Stromal cell of bone marrow (primary cell): ENCODE measurements at regions not wholly inside any gene's neighbourhood (a gene's known extent, or its start where the extent isn't known, plus 50 kb on each side); places are given as distances from the start of the nearest gene placed in this dataset.
A peak's percentile ranks its signal among the peaks of the same experiment; 100 is the strongest.
"Not testable (repeated sequence)": the region's sequence is repeated elsewhere in the genome, so short reads cannot be mapped to it uniquely, and the experiment has no call there.

ENCODE experiments used
- DNase-seq: peaks from one replicate; pipeline ENCODE4 v3.0.0-alpha.2; 2012; ENCODE audit warnings: low read depth

- no peak for DNase-seq
These were observed 521.6 kb downstream of the EPHA3 start for GRCh38 chr3:89628856-89629670.

- DNase-seq = no peak
These were observed 527.7 kb downstream of the EPHA3 start for GRCh38 chr3:89635137-89635536.

- DNase-seq = no peak
These were observed 537.3 kb downstream of the EPHA3 start for GRCh38 chr3:89644716-89645115.

- no peak for DNase-seq
These were observed 542.0 kb downstream of the EPHA3 start for GRCh38 chr3:89649431-89649830.

DNA sequence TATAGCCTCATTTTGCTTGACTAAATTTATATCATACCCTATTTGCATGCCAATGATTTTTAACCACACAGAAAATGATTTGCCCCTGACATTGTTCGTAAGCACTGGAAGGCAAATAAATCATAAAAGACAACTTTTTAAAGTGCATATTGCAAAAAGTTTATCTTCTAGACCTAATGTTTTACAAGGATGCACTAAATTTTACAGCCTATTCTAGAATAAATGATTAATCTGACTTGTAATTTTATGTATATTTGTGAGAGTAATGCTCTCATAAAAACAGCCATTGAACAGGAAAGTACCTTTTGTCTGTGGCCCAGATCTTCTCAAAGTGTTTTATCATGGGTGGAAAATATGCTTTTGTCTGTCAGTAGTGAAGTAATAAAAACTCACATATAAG lies 546.6 kb downstream of the EPHA3 start:
- DNase-seq = no peak

- no peak for DNase-seq
These were observed 549.0 kb downstream of the EPHA3 start for GRCh38 chr3:89656388-89656787.

DNA sequence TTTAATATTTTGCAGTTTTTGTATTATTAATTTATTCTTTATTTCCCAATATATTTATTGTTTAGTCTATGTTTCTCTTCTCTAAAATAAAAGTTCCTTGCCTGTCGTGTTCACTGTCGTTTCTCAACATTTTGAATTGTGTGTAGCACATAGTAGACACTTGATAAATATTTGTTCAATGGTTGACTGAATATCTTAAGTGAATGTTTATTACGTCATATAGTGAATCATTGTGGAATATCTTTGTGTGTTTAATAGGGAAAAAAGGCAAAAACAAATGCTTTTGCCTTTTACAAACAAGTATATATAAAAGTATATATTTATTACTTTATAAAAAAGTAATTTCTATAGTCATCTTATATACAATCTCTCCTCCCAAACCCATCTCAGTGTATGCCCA lies 572.3 kb downstream of the EPHA3 start:
- no peak for DNase-seq

GRCh38 chr3:89682556-89682955 lies 575.1 kb downstream of the EPHA3 start:
- peak; percentile 43 for DNase-seq

DNA sequence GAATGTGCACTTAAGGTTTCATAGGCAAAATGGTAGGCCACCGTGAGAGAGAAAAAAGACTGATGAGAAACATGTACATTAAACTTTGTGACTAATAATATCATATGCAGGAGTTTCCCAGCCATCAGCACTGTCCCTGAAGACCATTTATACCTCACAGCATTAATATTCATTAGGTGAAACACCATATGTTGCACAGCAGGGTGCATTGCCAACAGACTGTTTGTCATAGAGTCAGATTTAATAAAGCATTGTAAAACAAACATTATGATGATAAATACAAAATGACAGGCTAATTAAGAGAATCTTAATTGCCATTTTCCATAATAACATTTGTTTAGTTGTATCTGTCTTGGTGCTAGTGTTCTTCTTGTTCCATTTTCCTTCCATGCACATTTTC lies 578.3 kb downstream of the EPHA3 start:
- DNase-seq = no peak

DNA sequence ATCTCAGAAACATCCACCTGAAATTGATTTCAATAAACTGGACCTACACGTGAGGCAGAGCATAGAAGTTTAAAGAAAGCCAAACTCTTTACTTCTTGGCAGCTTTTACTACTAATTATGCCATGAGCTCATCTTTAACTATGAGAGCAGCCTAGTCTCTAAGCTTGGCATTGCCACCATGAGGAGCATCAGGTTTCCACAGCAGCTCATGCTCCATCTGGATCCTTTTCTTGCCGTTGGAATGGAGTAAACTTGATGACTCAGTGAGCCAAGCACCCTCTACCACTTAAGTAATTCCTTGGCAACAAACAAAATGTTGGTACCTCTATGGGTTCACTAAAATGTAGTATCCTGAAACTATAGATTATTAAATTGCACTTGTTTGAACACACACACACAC lies 583.2 kb downstream of the EPHA3 start:
- DNase-seq = peak; percentile 33

DNA sequence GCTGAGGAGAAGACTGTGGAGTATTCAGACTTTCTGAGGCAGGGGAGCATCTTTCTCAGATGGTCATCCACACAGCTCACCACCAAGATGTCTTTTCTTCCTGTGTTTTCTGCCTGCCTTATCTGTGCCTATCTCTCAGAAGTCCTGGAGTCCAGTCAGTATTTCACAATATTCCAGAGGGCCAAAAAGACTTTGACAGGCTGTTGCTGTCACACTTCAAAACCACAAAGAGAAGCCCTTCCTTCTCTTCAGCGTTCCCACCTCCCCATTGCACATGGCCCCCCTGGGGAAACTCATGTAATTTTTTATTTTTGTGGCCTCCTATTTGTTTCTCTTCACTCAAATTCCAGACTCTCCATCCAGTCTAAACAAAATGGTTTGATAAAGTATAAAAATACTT lies 585.2 kb downstream of the EPHA3 start:
- no peak for DNase-seq

- no peak for DNase-seq
These were observed 590.0 kb downstream of the EPHA3 start for GRCh38 chr3:89697321-89697916.

GRCh38 chr3:89698208-89698830 lies 590.9 kb downstream of the EPHA3 start:
- no peak for DNase-seq

GRCh38 chr3:89699229-89699628 lies 591.8 kb downstream of the EPHA3 start:
- DNase-seq = no peak

DNA sequence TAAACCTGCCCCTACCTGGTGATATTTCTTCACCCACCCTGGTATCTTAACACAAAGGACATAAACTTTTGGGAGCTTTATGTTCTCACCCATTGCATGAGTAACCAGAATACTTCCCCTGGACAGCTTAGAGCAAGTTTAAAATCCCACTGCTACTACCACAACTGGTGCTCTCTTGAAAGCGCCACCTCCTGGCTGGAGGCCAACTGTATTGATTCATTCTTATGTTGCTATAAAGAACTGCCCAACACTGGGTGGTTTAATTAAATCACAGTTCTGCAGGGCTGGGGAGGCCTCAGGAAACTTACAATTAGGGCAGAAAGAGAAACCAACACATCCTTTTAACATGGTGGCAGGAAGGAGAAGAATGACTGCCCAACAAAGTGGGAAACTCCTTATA lies 592.4 kb downstream of the EPHA3 start:
- DNase-seq = no peak

- no peak for DNase-seq
These were observed 595.0 kb downstream of the EPHA3 start for GRCh38 chr3:89702404-89702803.

DNA sequence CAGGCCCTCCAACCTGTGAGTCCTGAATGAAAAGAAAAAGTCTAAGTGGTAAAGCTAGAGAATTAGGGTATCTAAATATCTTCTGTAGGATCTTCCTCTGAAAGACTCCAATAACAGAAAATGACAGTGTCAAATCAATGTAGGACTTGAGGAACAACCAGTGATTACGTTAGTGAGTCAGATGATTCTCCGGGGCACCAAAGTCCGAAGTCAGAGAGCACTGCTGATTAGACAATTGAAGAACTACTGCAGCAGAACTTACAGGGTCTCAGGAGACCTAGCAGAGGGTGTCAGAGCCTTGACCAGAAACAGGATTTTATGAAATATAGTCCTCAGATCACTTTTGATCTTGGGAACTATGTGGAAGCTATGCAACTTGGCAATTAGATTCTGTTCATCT lies 605.8 kb downstream of the EPHA3 start:
- DNase-seq = no peak

- DNase-seq = no peak
These were observed 606.8 kb downstream of the EPHA3 start for GRCh38 chr3:89714237-89714636.

- DNase-seq = no peak
These were observed 632.9 kb downstream of the EPHA3 start for GRCh38 chr3:89740080-89740880.

DNA sequence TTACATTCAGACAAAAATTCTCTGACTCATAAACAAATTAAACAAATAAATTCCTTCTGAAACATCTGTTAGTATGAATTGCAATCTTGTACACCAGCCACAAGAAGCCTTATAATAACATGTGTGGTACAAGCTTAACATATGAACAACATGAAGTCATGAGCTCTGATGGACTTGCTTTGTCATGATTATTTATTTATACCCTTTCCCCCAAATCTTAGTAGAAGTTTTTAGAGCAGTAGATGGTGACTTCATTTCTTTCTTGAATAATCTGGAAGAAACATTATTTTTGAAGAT lies 633.4 kb downstream of the EPHA3 start:
- peak; percentile 9 for DNase-seq

- DNase-seq = no peak
These were observed 635.1 kb downstream of the EPHA3 start for GRCh38 chr3:89742546-89742945.

- not testable (repeated sequence) for DNase-seq
These were observed 640.3 kb downstream of the EPHA3 start for GRCh38 chr3:89747541-89748278.
